ENCODE measurements at regions not wholly inside any gene's neighbourhood (a gene's known extent, or its start where the extent isn't known, plus 50 kb on each side); places are given as distances from the start of the nearest gene placed in this dataset.

DNA sequence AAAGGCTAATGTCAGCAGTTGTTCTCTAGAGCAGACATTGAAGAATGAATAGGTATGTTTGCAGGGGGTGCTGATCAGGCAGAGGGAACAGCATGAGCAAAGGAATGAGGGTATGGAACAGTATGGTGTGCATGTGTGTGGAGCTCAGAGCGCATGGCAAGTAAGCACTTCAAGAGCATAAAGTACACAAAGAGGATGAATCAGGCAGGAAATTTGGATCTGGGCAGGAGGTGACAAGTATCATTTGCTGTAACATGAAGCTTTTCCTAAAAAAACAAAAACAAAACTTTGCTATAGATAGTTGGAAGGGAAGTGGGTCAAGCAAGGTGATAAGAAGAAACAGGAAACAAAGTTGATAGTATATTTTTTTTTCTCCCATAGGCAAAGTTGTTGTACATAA lies 746.8 kb downstream of the HDGFL1 start:
- no peak overlapping the region for H3K27ac ChIP-seq
- no peak for DNase-seq (ENCODE audit: low spot score)
- TF ChIP-seq, protein P1, sequence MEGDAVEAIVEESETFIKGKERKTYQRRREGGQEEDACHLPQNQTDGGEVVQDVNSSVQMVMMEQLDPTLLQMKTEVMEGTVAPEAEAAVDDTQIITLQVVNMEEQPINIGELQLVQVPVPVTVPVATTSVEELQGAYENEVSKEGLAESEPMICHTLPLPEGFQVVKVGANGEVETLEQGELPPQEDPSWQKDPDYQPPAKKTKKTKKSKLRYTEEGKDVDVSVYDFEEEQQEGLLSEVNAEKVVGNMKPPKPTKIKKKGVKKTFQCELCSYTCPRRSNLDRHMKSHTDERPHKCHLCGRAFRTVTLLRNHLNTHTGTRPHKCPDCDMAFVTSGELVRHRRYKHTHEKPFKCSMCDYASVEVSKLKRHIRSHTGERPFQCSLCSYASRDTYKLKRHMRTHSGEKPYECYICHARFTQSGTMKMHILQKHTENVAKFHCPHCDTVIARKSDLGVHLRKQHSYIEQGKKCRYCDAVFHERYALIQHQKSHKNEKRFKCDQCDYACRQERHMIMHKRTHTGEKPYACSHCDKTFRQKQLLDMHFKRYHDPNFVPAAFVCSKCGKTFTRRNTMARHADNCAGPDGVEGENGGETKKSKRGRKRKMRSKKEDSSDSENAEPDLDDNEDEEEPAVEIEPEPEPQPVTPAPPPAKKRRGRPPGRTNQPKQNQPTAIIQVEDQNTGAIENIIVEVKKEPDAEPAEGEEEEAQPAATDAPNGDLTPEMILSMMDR (IDR thresholded peaks at IDR 0.05) = no peak
- H3K4me3 ChIP-seq = no peak overlapping the region

DNA sequence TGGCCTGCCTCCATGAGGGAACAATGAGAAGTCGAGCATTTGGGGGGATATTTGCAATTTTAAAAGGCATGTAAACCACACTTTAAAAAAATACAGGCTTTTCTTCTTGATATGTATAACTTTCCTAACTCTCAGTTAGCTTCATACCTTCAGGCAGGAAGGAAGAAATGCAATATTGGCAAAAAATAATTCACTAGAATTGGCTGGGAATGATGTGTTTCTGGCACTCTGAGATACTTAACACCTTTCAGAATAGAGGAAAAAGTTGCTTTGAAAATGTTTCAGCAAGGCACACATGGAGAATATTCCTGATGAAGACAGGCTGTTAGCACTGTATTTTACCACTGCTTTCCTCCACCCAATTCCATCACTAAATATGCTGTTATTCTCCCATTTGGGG lies 747.6 kb downstream of the HDGFL1 start:
- Histone ChIP-seq H3K4me3 (no peak overlapping the region), H3K27ac (no peak overlapping the region)
- no peak for DNase-seq (ENCODE audit: low spot score)
- TF ChIP-seq, protein P1 (IDR thresholded peaks at IDR 0.05) = no peak

DNA sequence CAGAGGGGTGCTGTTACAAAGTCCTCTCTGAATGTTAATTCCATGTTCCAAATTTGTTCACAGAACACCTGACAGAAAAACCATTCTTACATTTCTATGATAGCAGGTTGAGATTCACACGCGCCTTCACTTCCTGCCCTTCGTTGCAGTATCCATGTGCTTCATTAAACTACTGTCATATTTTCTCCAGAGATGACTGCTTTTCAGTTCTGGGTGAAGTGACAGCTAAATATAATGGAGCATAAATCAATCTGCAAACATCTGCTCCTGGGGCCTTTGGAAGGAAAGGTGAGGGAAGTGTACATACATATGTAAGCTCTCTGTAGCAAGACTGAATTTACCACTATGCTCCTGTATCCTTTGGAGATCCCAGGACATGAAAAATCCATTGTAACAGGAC lies 750.2 kb downstream of the HDGFL1 start:
- Histone ChIP-seq H3K4me3 (no peak overlapping the region), H3K27ac (no peak overlapping the region)
- TF ChIP-seq, protein P1 (IDR thresholded peaks at IDR 0.05) = no peak
- DNase-seq (ENCODE audit: low spot score) = no peak

DNA sequence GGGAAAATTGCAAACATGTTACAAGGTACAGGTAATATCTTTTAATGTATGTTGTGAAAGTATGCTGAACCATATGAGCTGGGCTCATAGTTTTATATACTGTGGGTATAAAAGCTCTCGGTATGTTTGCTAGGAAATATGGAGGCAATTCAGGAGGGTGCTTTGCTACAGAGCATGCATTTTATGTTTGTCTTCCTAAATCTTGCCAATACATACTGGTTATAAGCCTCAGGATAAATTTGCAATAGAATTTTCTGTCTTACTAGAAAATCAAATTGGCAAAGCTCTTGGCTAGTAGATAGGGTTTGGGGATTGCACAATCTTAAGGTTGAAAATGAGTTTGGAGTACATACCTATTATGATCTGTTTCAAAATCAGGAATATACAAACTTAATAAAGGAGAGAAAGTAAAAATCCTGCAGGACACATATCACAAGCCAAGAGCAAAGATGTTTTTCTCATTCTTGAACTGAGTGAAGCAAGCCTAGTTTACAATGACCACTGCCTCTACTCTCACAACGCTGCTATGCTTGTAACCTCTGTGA lies 751.2 kb downstream of the HDGFL1 start:
- no peak for DNase-seq (ENCODE audit: low spot score)
- Histone ChIP-seq H3K27ac (no peak overlapping the region), H3K4me3 (no peak overlapping the region)
- TF ChIP-seq, protein P1 (IDR thresholded peaks at IDR 0.05) = no peak

DNA sequence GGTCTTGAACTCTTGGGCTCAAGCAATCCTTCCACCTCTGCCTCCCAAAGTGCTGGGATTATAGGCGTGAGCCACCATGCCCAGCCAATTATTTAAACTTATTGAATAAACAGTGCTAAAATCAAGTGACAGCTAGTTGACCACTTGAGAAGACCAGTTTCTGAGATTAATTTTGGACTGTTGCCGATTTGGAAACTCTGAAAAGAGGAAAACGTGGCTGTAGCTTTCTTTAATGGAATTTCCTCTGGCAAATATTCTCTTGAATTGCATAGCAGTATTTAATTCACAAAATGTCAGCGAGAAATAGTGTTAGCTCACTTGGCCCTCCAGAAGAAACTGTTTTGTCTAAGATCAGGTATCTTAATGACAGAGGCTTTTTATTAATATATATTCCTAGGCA lies 754.5 kb downstream of the HDGFL1 start:
- DNase-seq (ENCODE audit: low spot score) = no peak
- TF ChIP-seq, protein P1 (IDR thresholded peaks at IDR 0.05) = no peak
- Histone ChIP-seq H3K27ac (no peak overlapping the region), H3K4me3 (no peak overlapping the region)

DNA sequence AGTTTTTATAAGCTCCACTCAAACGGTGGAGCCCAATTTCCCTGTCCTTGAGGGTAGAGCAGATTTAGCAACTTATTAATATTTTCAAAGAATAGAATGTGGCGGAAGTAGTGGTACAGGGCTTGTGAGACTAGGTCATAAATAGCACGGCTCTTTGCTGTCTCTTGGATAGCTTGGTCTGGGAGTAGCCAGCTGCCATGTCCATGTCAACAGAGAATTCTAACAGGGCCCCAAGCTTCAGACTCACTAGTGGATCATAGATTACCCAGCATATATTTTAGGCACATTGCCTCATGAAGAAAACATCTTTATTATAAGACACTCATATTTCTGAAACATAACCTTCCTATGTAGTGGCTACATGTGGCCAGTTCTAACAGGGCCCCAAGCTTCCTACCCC lies 755.7 kb downstream of the HDGFL1 start:
- no peak overlapping the region for H3K27ac ChIP-seq
- DNase-seq (ENCODE audit: low spot score) = no peak
- H3K4me3 ChIP-seq = no peak overlapping the region
- TF ChIP-seq, protein P1 (IDR thresholded peaks at IDR 0.05) = no peak

DNA sequence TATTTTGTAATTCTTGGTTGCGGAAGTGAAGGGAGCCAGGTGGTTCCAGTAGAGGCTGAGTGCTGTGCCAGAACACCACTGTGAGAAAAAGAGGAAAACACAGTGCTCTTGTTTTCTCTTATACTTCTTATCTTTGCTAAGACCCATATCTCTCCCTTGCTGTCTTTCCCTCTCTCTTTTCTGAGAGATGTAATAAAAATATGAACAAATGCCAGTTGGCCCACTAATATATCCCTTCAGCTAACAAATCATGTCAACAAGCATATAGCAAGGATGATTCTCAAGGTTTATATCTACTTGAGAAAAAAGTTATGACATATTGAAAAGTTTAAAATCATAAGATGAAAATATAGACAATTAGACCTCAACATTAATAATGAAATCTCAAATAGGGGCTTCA lies 758.3 kb downstream of the HDGFL1 start:
- H3K4me3 ChIP-seq = no peak overlapping the region
- DNase-seq (ENCODE audit: low spot score) = no peak
- TF ChIP-seq, protein P1 (IDR thresholded peaks at IDR 0.05) = no peak
- no peak overlapping the region for H3K27ac ChIP-seq

Measured in coronary artery (tissue), 2 donors.